Fibroblast of skin of left quadriceps (primary cell): ENCODE measurements at regions not wholly inside any gene's neighbourhood (a gene's known extent, or its start where the extent isn't known, plus 50 kb on each side); places are given as distances from the start of the nearest gene placed in this dataset.

Source experiments
- DNase-seq, 2 experiments: peaks; one replicate each; pipeline ENCODE4 v3.0.0-alpha.2; 2013; ENCODE audit warnings: low read depth in 2 of 2

DNA sequence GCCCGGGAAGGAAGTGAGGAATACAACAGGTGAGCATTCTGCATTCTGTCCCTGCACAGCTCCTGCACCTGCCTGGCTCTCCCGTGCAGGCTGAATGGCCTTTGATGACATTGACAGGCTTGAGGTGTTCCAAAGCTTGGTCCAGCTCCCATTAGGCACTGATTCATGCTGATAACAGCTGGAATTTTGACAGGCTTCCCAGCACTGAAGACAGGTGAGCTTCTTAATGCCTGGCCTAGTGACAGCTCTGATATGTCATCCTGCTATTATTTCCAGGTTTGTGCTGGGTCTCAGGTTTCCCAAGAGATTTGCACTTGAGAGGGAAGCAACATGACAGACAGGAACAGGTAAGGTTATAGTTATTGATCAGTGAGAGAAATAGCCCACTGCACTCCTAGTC lies 58.0 kb upstream of the MTNR1B start:
- no peak for DNase-seq

DNA sequence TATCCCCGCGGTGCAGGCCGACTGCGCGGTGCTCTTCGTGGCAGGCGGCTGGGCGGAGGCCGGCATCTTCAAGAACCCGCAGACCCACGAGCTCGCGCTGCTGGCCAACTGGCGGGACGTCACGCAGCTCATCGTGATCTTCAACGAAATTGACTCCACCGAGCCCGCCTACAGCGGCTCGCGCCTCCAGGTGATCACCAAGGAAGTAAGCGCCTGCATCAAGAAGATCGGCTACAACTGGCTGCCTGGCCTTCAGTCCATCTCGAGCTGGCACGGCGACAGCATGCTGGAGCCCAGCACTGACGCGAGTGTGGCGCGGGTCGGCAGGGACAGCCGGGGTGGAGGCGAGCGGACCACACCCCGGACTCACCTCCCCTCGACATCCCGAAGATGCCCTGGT lies 53.9 kb upstream of the MTNR1B start:
- no peak for DNase-seq

DNA sequence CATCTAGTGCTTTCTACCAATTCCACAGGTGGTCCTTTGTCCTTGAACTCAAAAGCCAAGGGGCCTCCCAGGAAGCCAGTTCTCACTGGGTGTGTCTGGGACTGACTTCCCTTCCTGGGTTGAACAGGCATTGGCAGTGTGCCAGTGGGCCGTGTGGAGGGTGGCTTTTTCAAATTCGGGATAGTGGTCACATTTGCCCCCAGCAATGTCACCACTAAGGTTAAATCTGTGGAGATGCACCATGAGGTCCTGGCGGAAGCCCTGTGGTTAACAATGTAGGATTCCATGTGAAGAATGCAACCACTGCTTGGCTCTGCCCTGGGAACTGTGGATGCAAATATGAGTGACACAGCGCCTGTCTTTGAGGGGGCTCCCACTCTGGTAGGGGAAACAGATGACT lies 53.2 kb upstream of the MTNR1B start:
- no peak for DNase-seq

DNA sequence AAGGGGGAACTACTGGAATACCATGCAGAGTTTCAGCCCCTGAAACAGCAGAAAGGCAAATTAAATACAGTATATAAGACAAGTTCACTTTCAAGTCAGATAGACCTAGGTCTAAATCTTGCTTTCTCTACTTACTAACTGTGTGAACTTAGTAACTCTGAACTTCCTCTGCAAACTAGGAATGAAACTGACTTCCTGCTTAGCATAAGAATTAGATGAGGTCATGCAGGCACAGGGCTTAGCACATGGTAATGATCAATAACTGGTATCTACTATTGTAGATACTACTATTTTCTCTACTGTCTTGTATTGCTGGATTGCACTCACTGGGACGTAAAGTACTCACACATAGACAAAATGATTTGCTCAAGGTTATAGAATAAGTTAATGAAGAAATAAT lies 51.5 kb upstream of the MTNR1B start:
- no peak for DNase-seq

DNA sequence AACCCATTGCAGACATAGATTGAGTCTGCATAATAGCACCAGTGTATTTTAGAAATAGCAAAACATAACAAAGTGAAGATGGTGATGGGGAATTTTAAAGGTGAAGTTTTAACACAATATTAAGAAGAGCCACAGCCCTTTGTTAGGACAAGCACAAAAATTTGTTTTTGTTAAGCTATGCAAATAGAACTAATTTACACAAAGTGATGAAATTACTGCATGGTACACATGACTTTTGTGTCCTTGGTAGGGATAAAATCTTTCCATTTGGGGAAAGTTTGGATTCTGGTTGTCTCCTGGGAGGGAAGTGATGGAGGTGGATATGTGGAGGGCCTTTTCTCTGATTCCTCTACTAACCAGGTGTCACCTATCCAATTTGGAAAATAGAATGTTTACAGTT lies 50.4 kb upstream of the MTNR1B start:
- no peak for DNase-seq
